NB4 (cell line): ENCODE measurements at regions not wholly inside any gene's neighbourhood (a gene's known extent, or its start where the extent isn't known, plus 50 kb on each side); places are given as distances from the start of the nearest gene placed in this dataset.

Experiments
- DNase-seq: peaks from one replicate; pipeline ENCODE4 v3.0.0; 2010; ENCODE audit warnings: low read depth
- H3K4me3 ChIP-seq: one replicate; pipeline ENCODE4 v1.5.1; 2011; ENCODE audit warnings: mild to moderate bottlenecking, low read depth, low read length, moderate library complexity
- CTCF ChIP-seq: IDR thresholded peaks from one replicate; pipeline ENCODE4 v1.5.1; 2012; ENCODE audit warnings: low read depth, low read length
- MAX ChIP-seq: IDR thresholded peaks from 2 replicates; pipeline ENCODE4 v1.6.1; 2011; ENCODE audit warnings: low read depth, low read length
- MYC ChIP-seq: IDR thresholded peaks from 2 replicates; pipeline ENCODE4 v1.6.1; 2011; ENCODE audit warnings: low read depth, low read length
- POLR2A ChIP-seq: IDR thresholded peaks from 2 replicates; pipeline ENCODE4 v1.6.1; 2011; ENCODE audit warnings: mild to moderate bottlenecking; ENCODE audit not compliant: insufficient read length; ENCODE audit errors: extremely low read depth

GRCh38 chr12:13772264-13772663, 209.1 kb downstream of the GRIN2B start:
- TF ChIP-seq MYC (no peak), POLR2A (no peak)
- no peak for DNase-seq
- no peak overlapping the region for H3K4me3 ChIP-seq

- TF ChIP-seq CTCF = no peak
- TF ChIP-seq MAX = no peak
- no peak for TF ChIP-seq POLR2A
- no peak for TF ChIP-seq MYC
- H3K4me3 ChIP-seq = no peak overlapping the region
- DNase-seq = no peak
These were observed 210.8 kb downstream of the GRIN2B start for GRCh38 chr12:13770576-13770975.

- H3K4me3 ChIP-seq = no peak overlapping the region
- TF ChIP-seq CTCF (no peak), MAX (no peak), POLR2A (no peak), MYC (no peak)
- no peak for DNase-seq
These were observed 211.4 kb downstream of the GRIN2B start for GRCh38 chr12:13769966-13770365.

- TF ChIP-seq CTCF (no peak), MYC (no peak), POLR2A (no peak), MAX (no peak)
- no peak overlapping the region for H3K4me3 ChIP-seq
- no peak for DNase-seq
These were observed 212.1 kb downstream of the GRIN2B start for GRCh38 chr12:13769273-13769672.

GRCh38 chr12:13764748-13765147, 216.7 kb downstream of the GRIN2B start:
- no peak overlapping the region for H3K4me3 ChIP-seq
- DNase-seq = no peak
- no peak for TF ChIP-seq MAX
- TF ChIP-seq POLR2A = no peak
- no peak for TF ChIP-seq CTCF
- TF ChIP-seq MYC = no peak

GRCh38 chr12:13749389-13749788, 232.0 kb downstream of the GRIN2B start:
- TF ChIP-seq POLR2A (no peak), CTCF (no peak), MYC (no peak), MAX (no peak)
- no peak overlapping the region for H3K4me3 ChIP-seq
- no peak for DNase-seq
